Stimulated activated CD4-positive, alpha-beta T cell treated with anti-CD3 and anti-CD28 coated beads, Interleukin-12 subunit alpha, Interleukin-12 subunit beta, amount 100 ng/mL, for 48 hours (primary cell): ENCODE measurements at regions not wholly inside any gene's neighbourhood (a gene's known extent, or its start where the extent isn't known, plus 50 kb on each side); places are given as distances from the start of the nearest gene placed in this dataset.
"Not testable (repeated sequence)": the region's sequence is repeated elsewhere in the genome, so short reads cannot be mapped to it uniquely, and the experiment has no call there.

Source experiments
- DNase-seq, 3 donors: peaks; one replicate each; pipeline ENCODE4 v3.0.0-alpha.2; 2020; ENCODE audit warnings: low read depth in 2 of 3, low spot score in 1 of 3

- DNase-seq: no peak
These were observed 438.5 kb upstream of the PLXNA2 start for GRCh38 chr1:208682664-208683013.

- no peak for DNase-seq
These were observed 439.0 kb upstream of the PLXNA2 start for GRCh38 chr1:208683141-208683540.

- DNase-seq: no peak
These were observed 440.0 kb upstream of the PLXNA2 start for GRCh38 chr1:208684192-208684591.

DNA sequence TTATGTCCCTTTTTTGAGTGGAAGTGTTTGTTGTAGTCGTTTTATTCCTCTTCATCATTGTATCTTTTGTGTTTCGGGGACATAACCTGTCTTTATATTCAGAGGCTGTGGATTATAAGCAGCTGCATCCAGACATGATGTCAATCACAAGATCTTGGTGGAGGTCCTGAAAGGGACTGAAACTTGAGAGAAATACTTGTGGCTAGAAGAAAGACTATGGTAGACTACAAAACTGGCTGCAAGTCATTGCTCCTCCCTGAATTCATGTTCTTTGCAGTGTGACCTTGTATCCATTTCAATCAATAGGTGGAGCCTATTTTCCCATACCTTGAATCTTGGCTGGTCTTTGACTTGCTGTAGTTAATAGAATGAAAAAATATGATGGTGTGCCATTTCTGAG, 442.4 kb upstream of the PLXNA2 start:
- no peak for DNase-seq

GRCh38 chr1:208688656-208689315, 444.6 kb upstream of the PLXNA2 start:
- no peak for DNase-seq

DNA sequence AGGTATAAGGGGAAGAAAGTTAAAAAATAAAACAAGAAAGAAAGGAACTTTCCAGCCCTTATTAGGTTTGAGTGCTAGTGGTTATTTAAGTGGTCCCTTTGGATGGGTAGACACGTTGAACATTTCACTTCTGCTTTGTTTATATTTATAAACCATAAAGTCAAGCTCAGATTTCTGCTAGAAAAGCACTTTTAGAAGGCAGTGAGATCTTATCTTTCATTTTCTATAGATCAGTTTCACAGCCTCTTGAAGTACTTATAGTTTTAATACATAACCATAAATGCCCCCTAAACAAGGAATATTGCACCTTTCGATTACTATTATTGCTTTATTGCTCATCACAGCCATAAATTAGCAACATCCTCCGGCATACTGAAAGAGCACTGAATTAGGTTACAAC, 446.8 kb upstream of the PLXNA2 start:
- no peak for DNase-seq

DNA sequence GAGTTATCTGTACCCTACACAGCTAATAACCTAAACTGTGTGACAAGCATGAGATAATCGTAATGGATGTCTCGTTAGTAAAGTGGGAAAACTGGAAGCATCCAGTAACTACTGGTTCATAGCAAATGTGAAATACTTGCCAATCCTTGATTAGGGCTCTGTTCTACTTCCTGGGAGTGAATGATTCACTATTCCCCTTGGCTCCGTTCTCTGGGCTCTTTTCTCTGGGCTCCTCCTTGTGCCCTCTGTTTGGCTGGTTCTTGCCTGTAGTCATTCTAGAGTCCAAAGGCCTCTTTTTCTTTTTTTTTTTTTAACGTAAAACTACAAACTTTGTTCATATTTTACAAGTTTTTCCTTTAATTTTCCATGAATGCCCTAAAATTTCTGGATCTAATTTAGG, 465.8 kb upstream of the PLXNA2 start:
- DNase-seq: no peak

- no peak for DNase-seq
These were observed 470.1 kb upstream of the PLXNA2 start for GRCh38 chr1:208714323-208714722.

- DNase-seq: no peak
These were observed 473.3 kb upstream of the PLXNA2 start for GRCh38 chr1:208717525-208717924.

DNA sequence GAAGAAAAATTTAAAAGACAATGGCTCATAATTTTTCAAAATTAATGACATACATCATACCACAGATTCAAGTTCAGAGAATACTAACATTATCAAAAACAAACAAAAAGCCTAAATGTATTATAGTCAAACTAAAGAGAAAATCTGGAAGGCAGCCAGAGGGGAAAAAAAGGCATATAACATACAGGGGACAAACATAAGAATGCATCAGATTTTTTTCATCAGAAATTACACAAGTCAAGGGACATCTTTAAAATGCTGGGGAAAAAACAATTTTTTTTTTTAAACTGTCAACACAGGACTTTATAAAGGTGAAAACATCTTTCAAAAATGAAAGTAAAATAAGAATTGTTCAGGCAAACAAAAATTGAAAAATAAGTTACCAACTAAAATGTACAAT, 478.4 kb upstream of the PLXNA2 start:
- no peak for DNase-seq

GRCh38 chr1:208724079-208724478, 479.9 kb upstream of the PLXNA2 start:
- DNase-seq: no peak

DNA sequence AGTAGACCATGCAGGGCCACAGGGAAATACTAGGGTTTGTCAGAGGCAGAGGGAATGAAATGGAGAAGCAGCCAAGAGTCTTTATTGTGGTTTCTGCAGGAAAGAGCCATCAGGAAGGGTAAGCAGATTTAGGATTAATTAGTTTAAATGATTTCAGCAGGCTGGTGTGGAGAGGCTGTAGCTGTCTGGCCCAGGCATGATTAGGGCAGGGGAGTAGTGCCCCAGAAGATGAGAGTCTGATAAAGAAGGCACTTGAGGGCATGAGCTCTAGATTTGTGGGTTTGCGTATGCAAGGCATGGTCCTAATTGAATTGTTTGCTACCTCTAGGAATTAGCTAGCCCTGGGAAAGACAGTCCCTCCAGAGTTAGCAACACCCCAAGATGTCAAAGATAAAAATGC, 484.6 kb upstream of the PLXNA2 start:
- DNase-seq: no peak

- no peak for DNase-seq
These were observed 488.0 kb upstream of the PLXNA2 start for GRCh38 chr1:208731981-208732821.

GRCh38 chr1:208737161-208737560, 493.0 kb upstream of the PLXNA2 start:
- no peak for DNase-seq

DNA sequence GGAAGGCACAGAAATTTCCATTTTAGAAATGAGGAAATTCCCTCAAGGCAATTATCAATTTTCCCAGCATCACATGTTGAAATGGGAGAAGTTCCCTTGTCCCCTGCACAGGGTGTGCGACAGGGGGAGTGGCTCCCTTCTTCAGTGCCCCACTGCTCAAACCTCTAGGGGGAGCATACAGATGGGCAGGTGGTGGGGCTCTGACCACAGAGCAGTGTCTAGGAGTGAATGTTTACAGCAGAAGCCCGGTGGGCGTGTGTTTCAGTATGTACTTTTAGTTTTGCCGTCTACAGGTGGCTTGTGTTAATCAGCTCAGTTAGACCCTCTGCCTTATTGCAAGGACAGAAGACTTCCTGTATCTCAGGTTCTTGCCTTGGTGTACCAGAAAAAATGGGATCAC, 493.7 kb upstream of the PLXNA2 start:
- no peak for DNase-seq

DNA sequence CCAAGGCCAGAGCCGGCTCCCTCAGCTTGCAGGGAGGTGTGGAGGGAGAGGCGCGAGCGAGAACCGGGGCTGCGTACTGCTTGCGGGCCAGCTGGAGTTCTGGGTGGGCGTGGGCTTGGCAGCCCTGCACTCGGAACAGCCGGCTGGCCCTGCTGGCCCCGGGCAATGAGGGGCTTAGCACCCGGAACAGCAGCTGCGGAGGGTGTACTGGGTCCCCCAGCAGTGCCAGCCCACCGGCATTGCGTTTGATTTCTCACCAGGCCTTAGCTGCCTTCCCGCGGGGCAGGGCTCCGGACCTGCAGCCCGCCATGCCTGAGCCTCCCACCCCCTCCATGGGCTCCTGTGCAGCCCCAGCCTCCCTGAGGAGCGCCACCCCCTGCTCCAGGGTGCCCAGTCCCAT, 495.5 kb upstream of the PLXNA2 start:
- not testable (repeated sequence) for DNase-seq

GRCh38 chr1:208741296-208741695, 497.1 kb upstream of the PLXNA2 start:
- no peak for DNase-seq

GRCh38 chr1:208743361-208743760, 499.2 kb upstream of the PLXNA2 start:
- no peak for DNase-seq

GRCh38 chr1:208747979-208748378, 503.8 kb upstream of the PLXNA2 start:
- no peak for DNase-seq

- no peak for DNase-seq
These were observed 504.4 kb upstream of the PLXNA2 start for GRCh38 chr1:208748387-208749165.

DNA sequence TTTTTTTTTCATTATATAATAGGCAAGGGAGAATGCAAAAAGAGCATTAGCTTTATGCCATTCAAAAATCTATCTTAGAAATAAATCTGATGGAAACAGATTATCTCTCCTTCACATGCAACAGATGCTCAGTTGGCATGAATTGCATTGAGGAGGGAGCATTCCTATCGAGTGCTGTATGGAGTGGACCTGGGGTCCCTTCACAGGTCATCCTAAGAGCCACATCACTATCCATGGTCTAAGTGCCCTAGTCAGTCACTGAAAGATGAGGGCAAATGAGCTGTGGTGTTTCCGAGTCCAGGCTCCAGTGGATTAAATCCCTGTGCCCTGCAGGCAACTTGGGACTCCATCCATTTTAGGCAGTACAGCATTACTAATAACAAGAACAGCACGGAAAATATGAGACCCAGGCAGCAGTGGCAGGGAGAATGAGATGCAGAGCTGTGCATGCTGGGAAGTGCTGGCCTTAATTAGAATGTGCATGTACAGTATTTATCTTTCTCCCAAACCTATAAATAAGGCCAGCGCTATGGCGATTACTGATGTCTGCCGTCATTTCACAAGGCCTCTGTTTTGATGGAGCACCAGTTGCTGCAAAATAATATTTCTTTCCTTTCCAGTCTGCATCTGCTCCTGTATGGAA, 512.3 kb upstream of the PLXNA2 start:
- no peak for DNase-seq

- no peak for DNase-seq
These were observed 513.7 kb upstream of the PLXNA2 start for GRCh38 chr1:208757846-208758245.
